HG03175 (cell line): ENCODE measurements at regions not wholly inside any gene's neighbourhood (a gene's known extent, or its start where the extent isn't known, plus 50 kb on each side); places are given as distances from the start of the nearest gene placed in this dataset.

Experiments used
- ATAC-seq: cut with Tn5 transposase; IDR thresholded peaks from one replicate; pipeline ENCODE4 v1.9.1; 2021; ENCODE audit warnings: mild to moderate bottlenecking, moderate library complexity; ENCODE audit not compliant: unreplicated experiment

- no peak for ATAC-seq
Measured at GRCh38 chr10:3692387-3692999, 92.5 kb downstream of the KLF6 start.

- no peak for ATAC-seq
Measured at GRCh38 chr10:3691482-3691881, 93.5 kb downstream of the KLF6 start.

- ATAC-seq: no peak
Measured at GRCh38 chr10:3689871-3690510, 95.0 kb downstream of the KLF6 start.

GRCh38 chr10:3687510-3688081, 97.4 kb downstream of the KLF6 start:
- ATAC-seq: no peak

- no peak for ATAC-seq
Measured at GRCh38 chr10:3685384-3685783, 99.6 kb downstream of the KLF6 start.

GRCh38 chr10:3684891-3685290, 100.1 kb downstream of the KLF6 start:
- no peak for ATAC-seq

- no peak for ATAC-seq
Measured at GRCh38 chr10:3683560-3683959, 101.4 kb downstream of the KLF6 start.

GRCh38 chr10:3682745-3683144, 102.3 kb downstream of the KLF6 start:
- ATAC-seq: no peak

- no peak for ATAC-seq
Measured at GRCh38 chr10:3681642-3682554, 103.1 kb downstream of the KLF6 start.

GRCh38 chr10:3679950-3680629, 104.9 kb downstream of the KLF6 start:
- ATAC-seq: no peak

- ATAC-seq: no peak
Measured at GRCh38 chr10:3678629-3679227, 106.3 kb downstream of the KLF6 start.

GRCh38 chr10:3676564-3676963, 108.4 kb downstream of the KLF6 start:
- ATAC-seq: no peak

- ATAC-seq: no peak
Measured at GRCh38 chr10:3672220-3672619, 112.8 kb downstream of the KLF6 start.

- ATAC-seq: no peak
Measured at GRCh38 chr10:3671386-3671955, 113.5 kb downstream of the KLF6 start.

GRCh38 chr10:3668966-3669330, 116.1 kb downstream of the KLF6 start:
- ATAC-seq: no peak

- ATAC-seq: no peak
Measured at GRCh38 chr10:3668276-3668965, 116.6 kb downstream of the KLF6 start.

- ATAC-seq: no peak
Measured at GRCh38 chr10:3666525-3667302, 118.3 kb downstream of the KLF6 start.

GRCh38 chr10:3665316-3665908, 119.6 kb downstream of the KLF6 start:
- no peak for ATAC-seq

GRCh38 chr10:3662775-3663174, 122.2 kb downstream of the KLF6 start:
- ATAC-seq: no peak
